GM13976 (cell line): ENCODE measurements at regions not wholly inside any gene's neighbourhood (a gene's known extent, or its start where the extent isn't known, plus 50 kb on each side); places are given as distances from the start of the nearest gene placed in this dataset.

Experiments used
- DNase-seq: peaks from one replicate; pipeline ENCODE4 v3.0.0; 2012; ENCODE audit warnings: low spot score
- CTCF ChIP-seq: IDR thresholded peaks from 2 replicates; pipeline ENCODE4 v1.5.1; 2012; ENCODE audit warnings: borderline replicate concordance, mild to moderate bottlenecking; ENCODE audit not compliant: insufficient read depth; ENCODE audit errors: extremely low read depth, missing control alignments, control extremely low read depth
- in situ Hi-C: fragments of 300-500 bp; cut with MboI; formaldehyde crosslinking; loops from one replicate; pipeline ENCODE4 v1.12.0; 2022; ENCODE audit warnings: low sequenced_read_pairs, mixed read lengths, inconsistent platforms; ENCODE audit not compliant: unreplicated experiment

GRCh38 chr12:114479831-114480230, 73.9 kb upstream of the TBX5 start:
- TF ChIP-seq CTCF: no peak
- in situ Hi-C loops: no loop called here
- no peak for DNase-seq

GRCh38 chr12:114478865-114479264, 72.9 kb upstream of the TBX5 start:
- no peak for DNase-seq
- in situ Hi-C loops: no loop called here
- no peak for TF ChIP-seq CTCF

- DNase-seq: no peak
- in situ Hi-C loops: no loop called here
These were observed 72.0 kb upstream of the TBX5 start for GRCh38 chr12:114477989-114478395.

GRCh38 chr12:114476159-114476558, 70.2 kb upstream of the TBX5 start:
- in situ Hi-C loops: no loop called here
- no peak for TF ChIP-seq CTCF
- DNase-seq: no peak

More at GRCh38 chr12:114477989-114478395, 72.0 kb upstream of the TBX5 start:
- no peak for TF ChIP-seq CTCF

- in situ Hi-C loops: no loop called here
- DNase-seq: no peak
- TF ChIP-seq CTCF: no peak
These were observed 67.8 kb upstream of the TBX5 start for GRCh38 chr12:114473717-114474116.

- in situ Hi-C loops: no loop called here
- no peak for DNase-seq
- no peak for TF ChIP-seq CTCF
These were observed 67.1 kb upstream of the TBX5 start for GRCh38 chr12:114473018-114473417.

GRCh38 chr12:114457620-114458019, 51.7 kb upstream of the TBX5 start:
- no peak for DNase-seq
- no peak for TF ChIP-seq CTCF
- in situ Hi-C loops: no loop called here
